SK-N-SH (cell line): ENCODE measurements at regions not wholly inside any gene's neighbourhood (a gene's known extent, or its start where the extent isn't known, plus 50 kb on each side); places are given as distances from the start of the nearest gene placed in this dataset.

Experiments used
- CTCF ChIA-PET: fragments of 300-600, 350-600 bp; formaldehyde crosslinking; extraction: SDS; loops from one replicate; lab custom pipeline; 2021; lab: Yijun Ruan, JAX
- POLR2A ChIA-PET: fragments of 350-600 bp; sonication (Branson Sonifier 250); formaldehyde crosslinking; extraction: SDS; loops from one replicate; lab custom pipeline; 2020; ENCODE audit warnings: antibody characterized with exemption, inconsistent platforms; lab: Yijun Ruan, JAX
- DNase-seq: peaks from one replicate; pipeline ENCODE4 v3.0.0; 2012
- H2AFZ ChIP-seq: fragments of 200-600 bp; sonication (generic); 2 replicates; pipeline ENCODE4 v1.8.1; 2016; ENCODE audit warnings: antibody characterized with exemption, mild to moderate bottlenecking, low read depth
- H3F3A ChIP-seq: fragments of 200-600 bp; sonication (generic); replicated peaks from 2 replicates; pipeline ENCODE3; 2016; ENCODE audit warnings: antibody characterized with exemption, mild to moderate bottlenecking; ENCODE audit not compliant: insufficient read depth
- H3K27ac ChIP-seq, 2 experiments: fragments of 200-500 bp in 1 of 2; fragments of 200-600 bp in 1 of 2; sonication (Bioruptor generic) in 1 of 2; sonication (generic), shearing (Covaris generic) in 1 of 2; 2 replicates each; pipeline versions ENCODE4 v1.5.1 to v1.6.1; 2014 to 2016; ENCODE audit warnings: low read depth in 2 of 2, inconsistent platforms in 1 of 2, low read length in 1 of 2, mild to moderate bottlenecking in 1 of 2, mixed read lengths in 1 of 2
- H3K27me3 ChIP-seq: fragments of 200-600 bp; sonication (generic), shearing (Covaris generic); 2 replicates; pipeline ENCODE4 v1.6.1; 2016; ENCODE audit warnings: mixed run types; ENCODE audit not compliant: insufficient read depth
- H3K36me3 ChIP-seq, 2 experiments: fragments of 200-500 bp in 1 of 2; fragments of 200-600 bp in 1 of 2; sonication (Bioruptor generic) in 1 of 2; sonication (generic) in 1 of 2; replicated peaks in 1 of 2; 2 replicates each; pipeline versions ENCODE3 to v1.5.1; 2014 to 2016; ENCODE audit warnings: low read length in 1 of 2, mild to moderate bottlenecking in 1 of 2; ENCODE audit not compliant: insufficient read depth in 2 of 2, control insufficient read depth in 1 of 2
- H3K4me1 ChIP-seq, 2 experiments: fragments of 200-500 bp in 1 of 2; fragments of 200-600 bp in 1 of 2; sonication (Bioruptor generic) in 1 of 2; sonication (generic), shearing (Covaris generic) in 1 of 2; 2 replicates each; pipeline versions ENCODE4 v1.5.1 to v1.6.1; 2014 to 2016; ENCODE audit warnings: low read depth in 1 of 2, low read length in 1 of 2, mixed run types in 1 of 2; ENCODE audit not compliant: insufficient read depth in 2 of 2, control insufficient read depth in 1 of 2
- H3K4me2 ChIP-seq: fragments of 200-600 bp; sonication (generic), shearing (Covaris generic); 2 replicates; pipeline ENCODE4 v1.6.1; 2017; ENCODE audit warnings: mixed run types
- H3K4me3 ChIP-seq, 2 experiments: fragments of 200-500 bp in 1 of 2; fragments of 200-600 bp in 1 of 2; sonication (Bioruptor generic) in 1 of 2; sonication (generic), shearing (Covaris generic) in 1 of 2; 2 replicates each; pipeline versions ENCODE4 v1.5.1 to v1.8.1; 2014 to 2016; ENCODE audit warnings: low read depth in 2 of 2, inconsistent platforms in 1 of 2, low read length in 1 of 2, mild to moderate bottlenecking in 1 of 2, mixed read lengths in 1 of 2, moderate library complexity in 1 of 2
- H3K79me2 ChIP-seq: fragments of 200-600 bp; sonication (generic); 2 replicates; pipeline ENCODE4 v1.8.1; 2017; ENCODE audit warnings: mild to moderate bottlenecking; ENCODE audit not compliant: insufficient read depth
- H3K9ac ChIP-seq: fragments of 200-600 bp; sonication (generic); 2 replicates; pipeline ENCODE4 v1.6.1; 2017; ENCODE audit warnings: mixed run types
- H3K9me2 ChIP-seq: fragments of 200-600 bp; sonication (generic); 2 replicates; pipeline ENCODE4 v1.6.1; 2017; ENCODE audit warnings: mixed run types
- H3K9me3 ChIP-seq: fragments of 200-600 bp; sonication (generic); 2 replicates; pipeline ENCODE4 v1.6.1; 2017; ENCODE audit warnings: mixed run types, mild to moderate bottlenecking, moderate library complexity
- H4K20me1 ChIP-seq: fragments of 200-600 bp; sonication (generic); 2 replicates; pipeline ENCODE4 v1.6.1; 2017; ENCODE audit warnings: mild to moderate bottlenecking, mixed run types; ENCODE audit not compliant: insufficient read depth
- CHD2 ChIP-seq: fragments of 150-350 bp; IDR thresholded peaks from 2 replicates; pipeline ENCODE4 v1.6.1; 2018; ENCODE audit warnings: low read length; ENCODE audit not compliant: partially characterized antibody
- CTCF ChIP-seq: fragments of 200-600 bp; sonication (generic); IDR thresholded peaks from 2 replicates; pipeline ENCODE4 v1.6.1; 2017; ENCODE audit warnings: antibody characterized with exemption, mild to moderate bottlenecking, moderate library complexity
- ELF1 ChIP-seq: IDR thresholded peaks from 2 replicates; pipeline ENCODE4 v1.4.0; 2012
- EP300 ChIP-seq, 2 experiments: IDR thresholded peaks; 2 replicates each; pipeline versions ENCODE4 v1.4.0 to v1.6.1; 2012; ENCODE audit warnings: borderline replicate concordance in 1 of 2, low read depth in 1 of 2, low read length in 1 of 2
- EZH2phosphoT487 ChIP-seq: fragments of 200-600 bp; sonication (generic); IDR thresholded peaks from 2 replicates; pipeline ENCODE4 v1.6.1; 2017; ENCODE audit warnings: low read depth, mixed run types, mild to moderate bottlenecking, antibody characterized with exemption, moderate library complexity, borderline replicate concordance
- FOXJ3 ChIP-seq: sonication (generic); formaldehyde crosslinking; IDR thresholded peaks from 2 replicates; pipeline ENCODE4 v1.5.1; 2020; ENCODE audit warnings: mild to moderate bottlenecking, missing genetic modification reagents
- FOXM1 ChIP-seq: IDR thresholded peaks from 2 replicates; pipeline ENCODE4 v1.4.0; 2012; ENCODE audit warnings: low read depth, mild to moderate bottlenecking
- GATA2 ChIP-seq: sonication (generic); formaldehyde crosslinking; IDR thresholded peaks from 2 replicates; pipeline ENCODE4 v1.5.0; 2020; ENCODE audit warnings: mild to moderate bottlenecking, missing genetic modification reagents
- MEF2A ChIP-seq: IDR thresholded peaks from 2 replicates; pipeline ENCODE4 v1.4.0; 2012; ENCODE audit warnings: low read depth, borderline replicate concordance
- MXI1 ChIP-seq: IDR thresholded peaks from 2 replicates; pipeline ENCODE4 v1.6.1; 2012; ENCODE audit warnings: mild to moderate bottlenecking, low read depth, low read length, improper control_type of control experiment
- NFIC ChIP-seq: IDR thresholded peaks from 2 replicates; pipeline ENCODE4 v1.4.0; 2012; ENCODE audit warnings: borderline replicate concordance
- NRF1 ChIP-seq: IDR thresholded peaks from 2 replicates; pipeline ENCODE4 v1.6.1; 2012; ENCODE audit warnings: low read depth, mild to moderate bottlenecking, low read length
- RCOR1 ChIP-seq: fragments of 150-350 bp; IDR thresholded peaks from 2 replicates; pipeline ENCODE4 v1.6.1; 2017; ENCODE audit warnings: antibody characterized with exemption, low read length
- REST ChIP-seq: IDR thresholded peaks from 2 replicates; pipeline ENCODE4 v1.6.1; 2012; ENCODE audit warnings: mild to moderate bottlenecking, low read depth, low read length, moderate library complexity
- RFX5 ChIP-seq: IDR thresholded peaks from 2 replicates; pipeline ENCODE4 v1.6.1; 2012; ENCODE audit warnings: mild to moderate bottlenecking, improper control_type of control experiment, low read length
- RXRA ChIP-seq: IDR thresholded peaks from 2 replicates; pipeline ENCODE4 v1.4.0; 2012; ENCODE audit warnings: low read depth, mild to moderate bottlenecking, borderline replicate concordance
- SIN3A ChIP-seq: IDR thresholded peaks from 2 replicates; pipeline ENCODE4 v1.6.1; 2012; ENCODE audit warnings: low read depth, mild to moderate bottlenecking, low read length, moderate library complexity, borderline replicate concordance
- TAF1 ChIP-seq: IDR thresholded peaks from 2 replicates; pipeline ENCODE4 v1.6.1; 2012; ENCODE audit warnings: low read depth, mild to moderate bottlenecking, low read length, moderate library complexity, borderline replicate concordance
- TEAD4 ChIP-seq: IDR thresholded peaks from 2 replicates; pipeline ENCODE4 v1.4.0; 2012; ENCODE audit warnings: mild to moderate bottlenecking, borderline replicate concordance; ENCODE audit not compliant: insufficient read depth
- USF2 ChIP-seq: fragments of 150-350 bp; IDR thresholded peaks from 2 replicates; pipeline ENCODE4 v1.6.1; 2017; ENCODE audit warnings: antibody characterized with exemption, low read length, low read depth, borderline replicate concordance
- YY1 ChIP-seq: IDR thresholded peaks from 2 replicates; pipeline ENCODE4 v1.4.0; 2012; ENCODE audit warnings: low read depth, mild to moderate bottlenecking
- ZBTB33 ChIP-seq: IDR thresholded peaks from 2 replicates; pipeline ENCODE4 v1.4.0; 2012; ENCODE audit warnings: low read depth, borderline replicate concordance
- WGBS: methylation state at CpG from one replicate; pipeline ENCODE4 v1.1.6; 2017; ENCODE audit warnings: low lambda C conversion rate; 5-methylcytosine and 5-hydroxymethylcytosine counted together

DNA sequence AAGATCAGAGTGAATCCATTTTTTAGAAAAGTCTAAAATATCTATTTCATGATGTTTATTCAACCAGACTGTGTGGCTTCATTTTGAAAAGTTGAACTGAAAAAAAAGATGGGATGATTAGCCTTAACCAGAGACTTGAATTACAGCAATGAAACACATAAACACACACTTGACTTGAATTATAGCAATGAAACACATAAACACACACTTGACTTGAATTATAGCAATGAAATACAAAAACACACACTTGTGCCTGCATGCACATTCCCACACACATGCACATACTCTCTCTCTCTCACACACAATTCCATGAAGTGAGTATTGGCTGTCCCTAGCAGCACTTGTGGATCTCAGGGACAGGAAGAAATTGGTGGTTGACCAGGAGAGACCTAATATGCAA is 286.8 kb downstream of the USP46 start:
- no peak overlapping the region for H3K4me3 ChIP-seq
- no peaks in the 10 kb centered on the region for H3K36me3 ChIP-seq
- TF ChIP-seq NRF1, result no peak
- no peak for TF ChIP-seq EZH2phosphoT487
- TF ChIP-seq YY1, result no peak
- TF ChIP-seq USF2, result no peak
- TF ChIP-seq ELF1, result no peak
- TF ChIP-seq RFX5, result no peak
- TF ChIP-seq SIN3A, result no peak
- TF ChIP-seq EP300 (IDR thresholded peaks at IDR 0.05; ENCODE audit: borderline replicate concordance in 1 of 2, low read depth in 1 of 2, low read length in 1 of 2), result no peak
- TF ChIP-seq CTCF, result no peak
- TF ChIP-seq ZBTB33, result no peak
- TF ChIP-seq RXRA, result no peak
- TF ChIP-seq MEF2A, result no peak
- no peak for TF ChIP-seq RCOR1
- TF ChIP-seq TAF1, result no peak
- no peaks in the 10 kb centered on the region for H3F3A ChIP-seq
- no peak overlapping the region for H2AFZ ChIP-seq
- H3K4me2 ChIP-seq, result no peak overlapping the region
- POLR2A ChIA-PET, result no interaction called here
- no peaks in the 10 kb centered on the region for H3K79me2 ChIP-seq
- H3K9me2 ChIP-seq, result no peaks in the 10 kb centered on the region
- no peaks in the 10 kb centered on the region for H4K20me1 ChIP-seq
- H3K9ac ChIP-seq, result no peak overlapping the region
- peaks cover 0 to 15% of the 10 kb centered on the region in 2 experiments; a peak in 2 of 4 replicates for H3K4me1 ChIP-seq
- no peaks in the 10 kb centered on the region for H3K9me3 ChIP-seq
- H3K27ac ChIP-seq, result no peak overlapping the region
- no peaks in the 10 kb centered on the region for H3K27me3 ChIP-seq
- CTCF ChIA-PET, result no interaction called here
- DNase-seq, result no peak

GRCh38 chr4:52372747-52373146 is 286.4 kb downstream of the USP46 start:
- Histone ChIP-seq H3K79me2 (no peaks in the 10 kb centered on the region), H3K9me2 (no peaks in the 10 kb centered on the region), H3K4me2 (no peak overlapping the region), H3K36me3 (no peaks in the 10 kb centered on the region), H3K4me1 (peaks cover 0 to 15% of the 10 kb centered on the region in 2 experiments; a peak in 2 of 4 replicates), H3K9ac (no peak overlapping the region), H3K9me3 (no peaks in the 10 kb centered on the region), H3F3A (no peaks in the 10 kb centered on the region), H2AFZ (no peak overlapping the region), H4K20me1 (no peaks in the 10 kb centered on the region), H3K27ac (no peak overlapping the region), H3K4me3 (no peak overlapping the region), H3K27me3 (no peaks in the 10 kb centered on the region)
- POLR2A ChIA-PET, result no interaction called here
- DNase-seq, result no peak
- CTCF ChIA-PET, result interaction anchor here (5.3 kb wide), 1 partner anchor 609 kb away, joined by 76 read pairs; no protein-coding TSS in a partner anchor
- WGBS, result 29% methylated on average over 3 of the region's 3 CpGs
- TF ChIP-seq FOXJ3 (CRISPR knock-in tag) (no peak), MXI1 (no peak), TEAD4 (no peak), REST (no peak), ELF1 (no peak), GATA2 (no peak), SIN3A (no peak), CHD2 (no peak), FOXM1 (no peak), NFIC (no peak)
